Gastroesophageal sphincter (tissue), 4 donors: ENCODE measurements at regions not wholly inside any gene's neighbourhood (a gene's known extent, or its start where the extent isn't known, plus 50 kb on each side); places are given as distances from the start of the nearest gene placed in this dataset.
"Not testable (repeated sequence)": the region's sequence is repeated elsewhere in the genome, so short reads cannot be mapped to it uniquely, and the experiment has no call there.

ENCODE experiments used
- ATAC-seq: fragments of 150-250 bp; one replicate; pipeline ENCODE4 v1.9.1; 2016; ENCODE audit warnings: mild to moderate bottlenecking, moderate library complexity
- H3K27ac ChIP-seq, 4 donors: fragments of 200-600 bp; sonication (generic) in 3 of 4; 1 replicate in 3 of 4; 2 replicates in 1 of 4; pipeline ENCODE4 v1.5.1; 2016 to 2019
- H3K27me3 ChIP-seq: fragments of 200-600 bp; sonication (generic); one replicate; pipeline ENCODE4 v1.5.1; 2019
- H3K36me3 ChIP-seq, 2 donors: fragments of 200-600 bp; sonication (generic); one replicate each; pipeline ENCODE4 v1.5.1; 2019; ENCODE audit warnings: control low read depth in 1 of 2
- H3K4me1 ChIP-seq, 3 donors: fragments of 200-600 bp; sonication (generic); 1 replicate in 2 of 3; 2 replicates in 1 of 3; pipeline ENCODE4 v1.5.1; 2016 to 2019; ENCODE audit warnings: control low read depth in 2 of 3
- H3K4me3 ChIP-seq, 2 donors: fragments of 200-600 bp; sonication (generic); one replicate each; pipeline ENCODE4 v1.5.1; 2019; ENCODE audit warnings: mild to moderate bottlenecking in 1 of 2, moderate library complexity in 1 of 2
- H3K9me3 ChIP-seq, 3 donors: fragments of 200-600 bp; sonication (generic); one replicate each; pipeline ENCODE4 v1.5.1; 2017 to 2019; ENCODE audit warnings: control low read depth in 2 of 3
- CTCF ChIP-seq, 4 experiments: fragments of 200-600 bp in 2 of 4; fragments of 450-650 bp in 2 of 4; sonication (generic) in 1 of 4; IDR thresholded peaks; one replicate each; pipeline ENCODE4 v1.5.1; 2017 to 2019; ENCODE audit warnings: antibody characterized with exemption in 4 of 4, mild to moderate bottlenecking in 2 of 4, moderate library complexity in 2 of 4
- EP300 ChIP-seq: sonication (generic); formaldehyde crosslinking; IDR thresholded peaks from one replicate; pipeline ENCODE4 v1.6.1; 2017; ENCODE audit warnings: antibody characterized with exemption, mild to moderate bottlenecking
- POLR2A ChIP-seq, 2 donors: fragments of 450-650 bp; IDR thresholded peaks; one replicate each; pipeline ENCODE4 v1.6.1; 2017; ENCODE audit warnings: antibody characterized with exemption in 2 of 2, mild to moderate bottlenecking in 2 of 2, moderate library complexity in 1 of 2
- POLR2AphosphoS5 ChIP-seq: sonication (generic); formaldehyde crosslinking; IDR thresholded peaks from one replicate; pipeline ENCODE4 v1.6.1; 2017; ENCODE audit warnings: antibody characterized with exemption
- WGBS, 2 donors: methylation state at CpG; one replicate each; pipeline ENCODE4 v1.1.5; 2018; ENCODE audit warnings: low coverage in 1 of 2; 5-methylcytosine and 5-hydroxymethylcytosine counted together

DNA sequence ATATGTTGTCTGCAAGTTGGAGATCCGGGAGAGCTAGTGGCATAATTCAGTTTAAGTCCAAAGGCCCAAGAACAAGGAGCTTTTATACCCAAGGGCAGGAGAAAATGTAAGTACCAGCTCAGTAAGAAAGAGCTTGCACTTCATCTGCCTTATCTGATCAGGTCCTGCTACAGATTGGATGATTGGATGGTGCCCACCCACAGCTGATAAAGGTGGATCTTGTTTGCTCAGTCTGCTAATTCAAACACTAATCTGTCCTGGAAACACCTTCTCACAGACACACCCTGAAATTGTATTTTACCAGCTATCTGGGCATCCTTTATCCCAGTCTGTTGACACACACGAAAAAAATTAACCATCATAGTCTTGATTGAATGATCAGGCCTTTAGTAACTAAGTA lies 230.7 kb upstream of the SLC16A7 start:
- WGBS, 2 donors, result 74 to 100% methylated on average over 1 to 2 of the region's 2 CpGs
- H3K27me3 ChIP-seq, result no peaks in the 10 kb centered on the region
- H3K27ac ChIP-seq, result no peak overlapping the region
- H3K9me3 ChIP-seq, result no peaks in the 10 kb centered on the region
- TF ChIP-seq POLR2A (IDR thresholded peaks at IDR 0.05), result no peak
- TF ChIP-seq EP300, result no peak
- TF ChIP-seq POLR2AphosphoS5, result no peak
- TF ChIP-seq CTCF (IDR thresholded peaks at IDR 0.05), result no peak
- ATAC-seq, result no peak
- H3K36me3 ChIP-seq, result no peaks in the 10 kb centered on the region
- no peak overlapping the region for H3K4me3 ChIP-seq
- no peaks in the 10 kb centered on the region for H3K4me1 ChIP-seq

DNA sequence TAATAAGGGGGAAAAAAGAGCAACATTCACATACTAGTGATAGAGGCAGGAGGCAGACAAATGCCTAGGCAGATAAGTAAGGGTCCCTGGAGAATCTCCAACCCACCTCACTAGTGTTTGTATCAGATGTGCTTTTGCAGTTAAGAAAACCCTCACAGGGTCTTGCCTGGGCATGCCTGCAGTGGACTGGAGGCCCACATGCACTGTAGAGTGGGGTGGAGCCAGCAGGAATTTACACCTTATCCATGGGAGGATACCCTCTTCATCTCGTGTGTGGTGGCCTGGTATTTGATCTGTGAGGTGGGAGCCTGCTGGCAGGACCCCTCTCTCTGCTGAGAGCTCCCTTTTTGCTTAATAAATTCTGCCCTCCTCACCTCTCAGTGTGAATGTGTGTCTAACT lies 238.0 kb upstream of the SLC16A7 start:
- H3K4me1 ChIP-seq, result no peaks in the 10 kb centered on the region
- H3K27me3 ChIP-seq, result no peaks in the 10 kb centered on the region
- H3K27ac ChIP-seq, result no peak overlapping the region
- H3K4me3 ChIP-seq, result no peak overlapping the region
- no peaks in the 10 kb centered on the region for H3K9me3 ChIP-seq
- H3K36me3 ChIP-seq, result no peaks in the 10 kb centered on the region
- no peak for ATAC-seq
- WGBS, 2 donors, result 13% methylated on average over 1 of the region's 1 CpG; no CpG with 5 or more reads in 1 of the 2 donors
- TF ChIP-seq CTCF (IDR thresholded peaks at IDR 0.05), result no peak
- no peak for TF ChIP-seq POLR2AphosphoS5
- TF ChIP-seq EP300, result no peak
- no peak for TF ChIP-seq POLR2A (IDR thresholded peaks at IDR 0.05)

GRCh38 chr12:59346248-59346647 lies 249.6 kb upstream of the SLC16A7 start:
- H3K36me3 ChIP-seq, H3K4me1 ChIP-seq, H3K27me3 ChIP-seq, ATAC-seq, H3K27ac ChIP-seq, H3K4me3 ChIP-seq: not testable (repeated sequence)
- peaks cover 0 to 12% (median 0%) of the 10 kb centered on the region in 3 donors for H3K9me3 ChIP-seq
- WGBS, 2 donors, result 71 to 78% methylated on average over 4 to 5 of the region's 5 CpGs

- Histone ChIP-seq H3K27ac (no peak overlapping the region), H3K9me3 (peaks cover 0 to 12% (median 0%) of the 10 kb centered on the region in 3 donors), H3K4me3 (no peak overlapping the region), H3K4me1 (no peaks in the 10 kb centered on the region), H3K27me3 (no peaks in the 10 kb centered on the region), H3K36me3 (no peaks in the 10 kb centered on the region)
- WGBS, 2 donors, result 34 to 58% methylated on average over 2 to 4 of the region's 4 CpGs
- no peak for ATAC-seq
- TF ChIP-seq CTCF (IDR thresholded peaks at IDR 0.05), result no peak
- no peak for TF ChIP-seq POLR2AphosphoS5
These were observed 250.4 kb upstream of the SLC16A7 start for GRCh38 chr12:59345406-59345805.

- no peak for ATAC-seq
- Histone ChIP-seq H3K9me3 (peaks cover 0 to 12% (median 0%) of the 10 kb centered on the region in 3 donors), H3K27ac (no peak overlapping the region), H3K36me3 (no peaks in the 10 kb centered on the region), H3K4me1 (no peaks in the 10 kb centered on the region), H3K27me3 (no peaks in the 10 kb centered on the region), H3K4me3 (no peak overlapping the region)
- TF ChIP-seq POLR2AphosphoS5 (no peak), POLR2A (IDR thresholded peaks at IDR 0.05) (no peak), EP300 (no peak), CTCF (IDR thresholded peaks at IDR 0.05) (no peak)
- 0 to 42% methylated on average over 1 of the region's 1 CpG for WGBS, 2 donors
These were observed 251.6 kb upstream of the SLC16A7 start for GRCh38 chr12:59344224-59344623.

- H3K9me3 ChIP-seq, result no peaks in the 10 kb centered on the region
- ATAC-seq, result no peak
- H3K27ac ChIP-seq, result no peak overlapping the region
- WGBS, 2 donors, result 75 to 83% methylated on average over 2 of the region's 2 CpGs
- H3K36me3 ChIP-seq, result no peaks in the 10 kb centered on the region
- no peak overlapping the region for H3K4me3 ChIP-seq
- no peak for TF ChIP-seq POLR2AphosphoS5
- H3K27me3 ChIP-seq, result no peaks in the 10 kb centered on the region
- H3K4me1 ChIP-seq, result no peaks in the 10 kb centered on the region
These were observed 266.4 kb upstream of the SLC16A7 start for GRCh38 chr12:59329462-59329861.

DNA sequence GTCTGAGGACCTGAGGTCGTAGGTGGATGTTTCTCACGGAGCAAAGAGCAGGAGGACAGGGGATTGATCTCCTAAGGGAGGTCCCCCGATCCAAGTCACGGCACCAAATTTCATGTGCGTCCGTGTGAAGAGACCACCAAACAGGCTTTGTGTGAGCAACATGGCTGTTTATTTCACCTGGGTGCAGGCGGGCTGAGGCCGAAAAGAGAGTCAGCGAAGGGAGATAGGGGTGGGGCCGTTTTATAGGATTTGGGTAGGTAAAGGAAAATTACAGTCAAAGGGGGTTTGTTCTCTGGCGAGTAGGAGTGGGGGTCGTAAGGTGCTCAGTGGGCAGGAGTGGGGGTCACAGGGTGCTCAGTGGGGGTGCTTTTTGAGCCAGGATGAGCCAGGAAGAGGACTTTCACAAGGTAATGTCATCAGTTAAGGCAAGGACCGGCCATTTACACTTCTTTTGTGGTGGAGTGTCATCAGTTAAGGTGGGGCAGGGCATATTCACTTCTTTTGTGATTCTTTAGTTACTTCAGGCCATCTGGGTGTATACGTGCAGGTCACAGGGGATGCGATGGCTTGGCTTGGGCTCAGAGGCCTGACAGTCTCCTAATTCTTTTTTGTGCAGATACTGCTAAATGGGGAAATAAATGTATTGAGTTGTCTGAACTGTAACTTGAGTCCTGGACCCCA lies 267.3 kb upstream of the SLC16A7 start:
- H3K36me3 ChIP-seq, H3K9me3 ChIP-seq, H3K4me3 ChIP-seq, H3K4me1 ChIP-seq, ATAC-seq, H3K27ac ChIP-seq, H3K27me3 ChIP-seq: not testable (repeated sequence)
- 88 to 92% methylated on average over 4 to 14 of the region's 15 CpGs for WGBS, 2 donors

GRCh38 chr12:59326457-59326856 lies 269.4 kb upstream of the SLC16A7 start:
- WGBS, 2 donors, result 86% methylated on average over 1 of the region's 12 CpGs; no CpG with 5 or more reads in 1 of the 2 donors
- H3K4me3 ChIP-seq, H3K27ac ChIP-seq: not testable (repeated sequence)

More at GRCh38 chr12:59326457-59326856, 269.4 kb upstream of the SLC16A7 start:
- not testable (repeated sequence) for H3K4me1 ChIP-seq, H3K27me3 ChIP-seq, H3K36me3 ChIP-seq, H3K9me3 ChIP-seq, ATAC-seq
